Glutamatergic neuron (in vitro differentiated cells): ENCODE measurements at regions not wholly inside any gene's neighbourhood (a gene's known extent, or its start where the extent isn't known, plus 50 kb on each side); places are given as distances from the start of the nearest gene placed in this dataset.

Source experiments
- DNase-seq: peaks from one replicate; pipeline ENCODE4 v3.0.0; 2022
- H3K27ac Mint-ChIP-seq: one replicate; pipeline ENCODE4 v1.8.0; 2020; ENCODE audit warnings: mild to moderate bottlenecking, mixed read lengths, inconsistent platforms; ENCODE audit not compliant: unreplicated experiment
- H3K27me3 Mint-ChIP-seq: one replicate; pipeline ENCODE4 v1.8.0; 2020; ENCODE audit warnings: mild to moderate bottlenecking, moderate library complexity, mixed read lengths, inconsistent platforms; ENCODE audit not compliant: unreplicated experiment
- H3K36me3 Mint-ChIP-seq: one replicate; pipeline ENCODE4 v1.8.0; 2020; ENCODE audit warnings: mild to moderate bottlenecking, mixed read lengths, inconsistent platforms; ENCODE audit not compliant: unreplicated experiment
- H3K4me1 Mint-ChIP-seq: one replicate; pipeline ENCODE4 v1.8.0; 2020; ENCODE audit warnings: mild to moderate bottlenecking, low read depth, mixed read lengths, inconsistent platforms; ENCODE audit not compliant: unreplicated experiment
- H3K4me3 Mint-ChIP-seq: one replicate; pipeline ENCODE4 v1.8.0; 2020; ENCODE audit warnings: mild to moderate bottlenecking, mixed read lengths, inconsistent platforms; ENCODE audit not compliant: unreplicated experiment
- H3K9me3 Mint-ChIP-seq: one replicate; pipeline ENCODE4 v1.8.0; 2020; ENCODE audit warnings: mild to moderate bottlenecking, moderate library complexity, mixed read lengths, inconsistent platforms; ENCODE audit not compliant: unreplicated experiment
- CTCF ChIP-seq: fragments of 200-600 bp; sonication (generic); IDR thresholded peaks from one replicate; pipeline ENCODE4 v1.5.0; 2021; ENCODE audit not compliant: partially characterized antibody, unreplicated experiment

- Mint-ChIP-seq H3K4me3 (no peak overlapping the region), H3K36me3 (no peaks in the 10 kb centered on the region), H3K27me3 (no peaks in the 10 kb centered on the region), H3K4me1 (no peaks in the 10 kb centered on the region), H3K9me3 (peaks cover 1% of the 10 kb centered on the region), H3K27ac (no peak overlapping the region)
- TF ChIP-seq CTCF = no peak
- DNase-seq = no peak
These were observed 228.0 kb downstream of the ETAA1 start for GRCh38 chr2:67625178-67625577.

- no peak overlapping the region for H3K27ac Mint-ChIP-seq
- H3K9me3 Mint-ChIP-seq = peaks cover 1% of the 10 kb centered on the region
These were observed 228.8 kb downstream of the ETAA1 start for GRCh38 chr2:67625690-67626475.

GRCh38 chr2:67626656-67627055 lies 229.5 kb downstream of the ETAA1 start:
- H3K27ac Mint-ChIP-seq = no peak overlapping the region

More at GRCh38 chr2:67625690-67626475, 228.8 kb downstream of the ETAA1 start:
- H3K4me1 Mint-ChIP-seq = no peaks in the 10 kb centered on the region
- H3K4me3 Mint-ChIP-seq = no peak overlapping the region
- no peak for TF ChIP-seq CTCF
- no peak for DNase-seq
- no peaks in the 10 kb centered on the region for H3K36me3 Mint-ChIP-seq
- H3K27me3 Mint-ChIP-seq = no peaks in the 10 kb centered on the region

GRCh38 chr2:67627456-67628207 lies 230.5 kb downstream of the ETAA1 start:
- no peaks in the 10 kb centered on the region for H3K36me3 Mint-ChIP-seq
- DNase-seq = no peak
- H3K27me3 Mint-ChIP-seq = no peaks in the 10 kb centered on the region
- no peaks in the 10 kb centered on the region for H3K4me1 Mint-ChIP-seq
- no peak for TF ChIP-seq CTCF
- H3K9me3 Mint-ChIP-seq = peaks cover 1% of the 10 kb centered on the region
- no peak overlapping the region for H3K27ac Mint-ChIP-seq
- H3K4me3 Mint-ChIP-seq = no peak overlapping the region

More at GRCh38 chr2:67626656-67627055, 229.5 kb downstream of the ETAA1 start:
- no peak for DNase-seq
- Mint-ChIP-seq H3K4me3 (no peak overlapping the region), H3K27me3 (no peaks in the 10 kb centered on the region), H3K9me3 (peaks cover 1% of the 10 kb centered on the region), H3K36me3 (no peaks in the 10 kb centered on the region), H3K4me1 (no peaks in the 10 kb centered on the region)
- TF ChIP-seq CTCF = no peak

GRCh38 chr2:67628892-67629291 lies 231.8 kb downstream of the ETAA1 start:
- Mint-ChIP-seq H3K36me3 (no peaks in the 10 kb centered on the region), H3K27ac (no peak overlapping the region)
- TF ChIP-seq CTCF = no peak

More at GRCh38 chr2:67628892-67629291, 231.8 kb downstream of the ETAA1 start:
- no peaks in the 10 kb centered on the region for H3K9me3 Mint-ChIP-seq
- no peak overlapping the region for H3K4me3 Mint-ChIP-seq
- DNase-seq = no peak
- H3K4me1 Mint-ChIP-seq = no peaks in the 10 kb centered on the region
- H3K27me3 Mint-ChIP-seq = no peaks in the 10 kb centered on the region
